H1 (cell line): ENCODE measurements at regions not wholly inside any gene's neighbourhood (a gene's known extent, or its start where the extent isn't known, plus 50 kb on each side); places are given as distances from the start of the nearest gene placed in this dataset.
A peak's percentile ranks its signal among the peaks of the same experiment; 100 is the strongest.

Experiments used
- CTCF ChIA-PET: fragments of 300-600 bp; sonication (Branson Sonifier 250); formaldehyde crosslinking; loops from one replicate; lab custom pipeline; 2021; ENCODE audit not compliant: partially characterized antibody; lab: Charles Lee
- POLR2A ChIA-PET: fragments of 300-600 bp; sonication (Branson Sonifier 250); formaldehyde crosslinking; loops from one replicate; lab custom pipeline; 2021; ENCODE audit warnings: inconsistent platforms; ENCODE audit not compliant: partially characterized antibody; lab: Charles Lee
- DNase-seq, 2 experiments: peaks; one replicate each; pipeline versions ENCODE4 v3.0.0 to v3.0.0-alpha.2; 2010 to 2022; ENCODE audit warnings: low spot score in 2 of 2, low read depth in 1 of 2, mixed read lengths in 1 of 2
- FAIRE-seq: peaks from 2 replicates; lab custom pipeline; 2011; peaks lifted over from hg19 to GRCh38; lab: Jason Lieb, UNC
- H2AFZ ChIP-seq: 2 replicates; pipeline ENCODE4 v1.8.1; 2012; ENCODE audit warnings: low read length, inconsistent platforms
- H2AK5ac ChIP-seq: 2 replicates; pipeline ENCODE4 v1.6.1; 2013; ENCODE audit warnings: low read depth, low read length
- H2BK120ac ChIP-seq: replicated peaks from 2 replicates; pipeline ENCODE3; 2013; ENCODE audit warnings: low read depth, low read length, inconsistent platforms
- H2BK12ac ChIP-seq: 2 replicates; pipeline ENCODE4 v1.6.1; 2013; ENCODE audit warnings: low read depth, low read length
- H2BK15ac ChIP-seq: 2 replicates; pipeline ENCODE4 v1.6.1; 2013; ENCODE audit warnings: low read length
- H2BK20ac ChIP-seq: 2 replicates; pipeline ENCODE4 v1.6.1; 2013; ENCODE audit warnings: low read length
- H2BK5ac ChIP-seq: 2 replicates; pipeline ENCODE4 v1.6.1; 2013; ENCODE audit warnings: low read depth, low read length
- H3K14ac ChIP-seq: 2 replicates; pipeline ENCODE4 v1.6.1; 2013; ENCODE audit warnings: inconsistent platforms; ENCODE audit not compliant: insufficient read length
- H3K18ac ChIP-seq: 2 replicates; pipeline ENCODE4 v1.6.1; 2013; ENCODE audit warnings: low read length; ENCODE audit errors: extremely low read depth
- H3K23ac ChIP-seq: 2 replicates; pipeline ENCODE4 v1.6.1; 2013; ENCODE audit warnings: inconsistent platforms; ENCODE audit not compliant: insufficient read length
- H3K23me2 ChIP-seq: 2 replicates; pipeline ENCODE4 v1.6.1; 2013; ENCODE audit warnings: low read depth, low read length
- H3K27ac ChIP-seq: 2 replicates; pipeline ENCODE4 v1.6.1; 2011; ENCODE audit warnings: low read depth, low read length, inconsistent platforms
- H3K27me3 ChIP-seq, 4 experiments: replicated peaks in 1 of 4; 1 replicate in 1 of 4; 2 replicates in 3 of 4; pipeline versions ENCODE4 v1.6.1 to v1.8.1; 2011 to 2013; ENCODE audit warnings: low read length in 3 of 4, mild to moderate bottlenecking in 3 of 4, inconsistent platforms in 2 of 4, mixed read lengths in 2 of 4, moderate library complexity in 1 of 4; ENCODE audit not compliant: control insufficient read depth in 3 of 4, insufficient read depth in 3 of 4; ENCODE audit errors: extremely low read depth in 1 of 4
- H3K36me3 ChIP-seq, 4 experiments: 2 replicates each; pipeline versions ENCODE4 v1.6.1 to v1.8.1; 2011 to 2013; ENCODE audit warnings: mild to moderate bottlenecking in 4 of 4, low read length in 3 of 4, moderate library complexity in 2 of 4, control low read depth in 1 of 4, inconsistent platforms in 1 of 4; ENCODE audit not compliant: insufficient read depth in 4 of 4, control insufficient read depth in 2 of 4
- H3K4ac ChIP-seq: replicated peaks from 2 replicates; pipeline ENCODE3; 2013; ENCODE audit warnings: low read length, low read depth, mixed read lengths, inconsistent platforms; ENCODE audit not compliant: insufficient read length
- H3K4me1 ChIP-seq, 4 experiments: replicated peaks in 1 of 4; 1 replicate in 1 of 4; 2 replicates in 3 of 4; pipeline versions ENCODE4 v1.6.1 to v1.8.1; 2011 to 2013; ENCODE audit warnings: low read length in 3 of 4, inconsistent platforms in 2 of 4, mixed read lengths in 1 of 4; ENCODE audit not compliant: insufficient read depth in 4 of 4, control insufficient read depth in 3 of 4
- H3K4me2 ChIP-seq, 2 experiments: 2 replicates each; pipeline versions ENCODE4 v1.6.1 to v1.8.1; 2011 to 2013; ENCODE audit warnings: low read depth in 2 of 2, low read length in 2 of 2, control low read depth in 1 of 2, inconsistent platforms in 1 of 2, mild to moderate bottlenecking in 1 of 2; ENCODE audit not compliant: insufficient read depth in 1 of 2
- H3K4me3 ChIP-seq, 4 experiments: fragments of 200-600, 300-600 bp in 1 of 4; sonication (generic), shearing (Covaris generic), sonication (Bioruptor Twin) in 1 of 4; 2 replicates each; pipeline versions ENCODE4 v1.5.1 to v1.8.1; 2011 to 2016; ENCODE audit warnings: low read length in 4 of 4, low read depth in 3 of 4, control low read depth in 2 of 4, inconsistent platforms in 2 of 4, mild to moderate bottlenecking in 2 of 4, mixed read lengths in 1 of 4, moderate library complexity in 1 of 4; ENCODE audit not compliant: insufficient read depth in 2 of 4; ENCODE audit errors: extremely low read depth in 1 of 4
- H3K56ac ChIP-seq: replicated peaks from 2 replicates; pipeline ENCODE3; 2013; ENCODE audit warnings: low read depth, mild to moderate bottlenecking, mixed read lengths, low read length, inconsistent platforms; ENCODE audit not compliant: insufficient read length
- H3K79me1 ChIP-seq: 2 replicates; pipeline ENCODE4 v1.6.1; 2013; ENCODE audit warnings: low read depth, low read length, control low read depth
- H3K79me2 ChIP-seq, 2 experiments: 2 replicates each; pipeline versions ENCODE4 v1.6.1 to v1.8.1; 2012 to 2013; ENCODE audit warnings: low read length in 2 of 2, mild to moderate bottlenecking in 2 of 2, inconsistent platforms in 1 of 2; ENCODE audit not compliant: insufficient read depth in 2 of 2, control insufficient read depth in 1 of 2
- H3K9ac ChIP-seq, 4 experiments: replicated peaks in 1 of 4; 1 replicate in 1 of 4; 2 replicates in 3 of 4; pipeline versions ENCODE4 v1.6.1 to v1.8.1; 2011 to 2013; ENCODE audit warnings: low read depth in 3 of 4, low read length in 3 of 4, control low read depth in 2 of 4, mild to moderate bottlenecking in 2 of 4, moderate library complexity in 2 of 4, inconsistent platforms in 1 of 4; ENCODE audit errors: extremely low read depth in 1 of 4
- H3K9me3 ChIP-seq, 2 experiments: 2 replicates each; pipeline versions ENCODE4 v1.6.1 to v1.8.1; 2012 to 2013; ENCODE audit warnings: mild to moderate bottlenecking in 2 of 2, moderate library complexity in 2 of 2, control low read depth in 1 of 2, inconsistent platforms in 1 of 2, low read depth in 1 of 2, low read length in 1 of 2, mixed read lengths in 1 of 2; ENCODE audit not compliant: insufficient read depth in 2 of 2
- H4K20me1 ChIP-seq, 2 experiments: replicated peaks in 1 of 2; 2 replicates each; pipeline versions ENCODE3 to v1.8.1; 2011 to 2013; ENCODE audit warnings: inconsistent platforms in 2 of 2, low read length in 2 of 2, mild to moderate bottlenecking in 1 of 2; ENCODE audit not compliant: insufficient read depth in 2 of 2, control insufficient read depth in 1 of 2
- H4K5ac ChIP-seq: 2 replicates; pipeline ENCODE4 v1.6.1; 2013; ENCODE audit warnings: low read length, low read depth, mixed read lengths, inconsistent platforms; ENCODE audit not compliant: insufficient read length
- H4K8ac ChIP-seq: 2 replicates; pipeline ENCODE4 v1.8.0; 2013; ENCODE audit warnings: mild to moderate bottlenecking, moderate library complexity, low read length, inconsistent platforms; ENCODE audit not compliant: insufficient read depth; ENCODE audit errors: extremely low read depth
- H4K91ac ChIP-seq: replicated peaks from 2 replicates; pipeline ENCODE3; 2013; ENCODE audit warnings: low read length, mixed read lengths, inconsistent platforms; ENCODE audit not compliant: insufficient read length
- HDAC2 ChIP-seq, 2 experiments: fragments of 300-600 bp in 1 of 2; sonication (generic) in 1 of 2; IDR thresholded peaks; 2 replicates each; pipeline ENCODE4 v1.6.1; 2011 to 2012; ENCODE audit warnings: low read depth in 2 of 2, low read length in 2 of 2, mild to moderate bottlenecking in 2 of 2, moderate library complexity in 2 of 2, borderline replicate concordance in 1 of 2, inconsistent platforms in 1 of 2
- KDM1A ChIP-seq: fragments of 200-600, 300-600 bp; sonication (generic); IDR thresholded peaks from 2 replicates; pipeline ENCODE4 v1.7.1; 2016; ENCODE audit warnings: mild to moderate bottlenecking, low read length, borderline replicate concordance
- ZNF274 ChIP-seq: IDR thresholded peaks from 2 replicates; pipeline ENCODE4 v1.7.0; 2012; ENCODE audit warnings: low read length, borderline replicate concordance; ENCODE audit errors: extremely low read depth
- WGBS, 2 experiments: shearing (Covaris generic) in 1 of 2; methylation state at CpG; one replicate each; pipeline versions ENCODE4 v1.1.6 to v1.1.7; 2013 to 2015; ENCODE audit warnings: low lambda C conversion rate in 2 of 2, mixed read lengths in 2 of 2, inconsistent platforms in 1 of 2, low coverage in 1 of 2, missing lambda C conversion rate in 1 of 2; ENCODE audit not compliant: insufficient replicate concordance in 2 of 2, insufficient coverage in 1 of 2, insufficient read length in 1 of 2; ENCODE audit errors: extremely low coverage in 1 of 2, missing lambda C conversion rate in 1 of 2; 5-methylcytosine and 5-hydroxymethylcytosine counted together

GRCh38 chr4:17285747-17286146, 226.1 kb downstream of the QDPR start:
- Histone ChIP-seq H3K79me1 (no peaks in the 10 kb centered on the region), H3K27me3 (no peaks in the 10 kb centered on the region; a peak in 2 of 7 replicates), H3K14ac (no peak overlapping the region), H3K9me3 (peaks cover 0 to 5% of the 10 kb centered on the region in 2 experiments; a peak in 2 of 4 replicates), H3K56ac (no peak overlapping the region), H4K5ac (no peak overlapping the region), H3K27ac (no peak overlapping the region), H3K4me3 (no peak overlapping the region), H4K20me1 (no peaks in the 10 kb centered on the region), H3K4me2 (no peak overlapping the region; a peak in 1 of 4 replicates), H3K4ac (no peak overlapping the region), H2BK5ac (no peak overlapping the region), H4K8ac (no peak overlapping the region; the same call in 1 of the 2 replicates), H2BK15ac (no peak overlapping the region), H2BK120ac (peak overlapping the region; percentile 12), H3K23ac (no peak overlapping the region), H2BK12ac (peak overlapping the region; percentile 68; the same call in 1 of the 2 replicates), H3K23me2 (no peaks in the 10 kb centered on the region), H2BK20ac (peak overlapping the region; percentile 95), H3K36me3 (no peaks in the 10 kb centered on the region), H3K18ac (no peak overlapping the region), H2AFZ (no peak overlapping the region), H4K91ac (no peak overlapping the region), H3K4me1 (peaks cover 3 to 10% (median 5%) of the 10 kb centered on the region in 4 experiments; a peak in 4 of 7 replicates), H2AK5ac (no peak overlapping the region), H3K9ac (no peak overlapping the region), H3K79me2 (no peaks in the 10 kb centered on the region)
- CTCF ChIA-PET, result interaction anchor here (0.6 kb wide), 1 partner anchor 38 kb away, joined by 3 read pairs; no protein-coding TSS in a partner anchor
- 89% methylated on average over 4 of the region's 4 CpGs; no CpG with 5 or more reads in 1 of the 2 experiments for WGBS, 2 experiments
- POLR2A ChIA-PET, result no interaction called here
- FAIRE-seq (no peak), DNase-seq (no peak)
- TF ChIP-seq HDAC2 (IDR thresholded peaks at IDR 0.05; ENCODE audit: borderline replicate concordance in 1 of 2, low read depth in 2 of 2, low read length in 2 of 2) (peak in 1 of 2 experiments; percentile 61; a peak in 1 of 4 replicates), ZNF274 (no peak), KDM1A (peak; percentile 93)
